ENCODE measurements at regions not wholly inside any gene's neighbourhood (a gene's known extent, or its start where the extent isn't known, plus 50 kb on each side); places are given as distances from the start of the nearest gene placed in this dataset.

- H3K36me3 ChIP-seq (ENCODE audit: insufficient read depth, low read length, poor library complexity, severe bottlenecking), result no peaks in the 10 kb centered on the region
- DNase-seq (ENCODE audit: low spot score), result no peak
- no peak for TF ChIP-seq EZH2 (IDR thresholded peaks at IDR 0.05; ENCODE audit: borderline replicate concordance, low read depth, low read length, poor library complexity, severe bottlenecking)
- TF ChIP-seq CTCF (conservative IDR thresholded peaks at IDR 0.05; ENCODE audit: low read depth, low read length), result no peak
- no peaks in the 10 kb centered on the region for H3K9me3 ChIP-seq (ENCODE audit: low read depth, low read length, poor library complexity, severe bottlenecking)
- BruUV-seq (replicated peaks), result no TSS peak
- intact Hi-C loops (cut with micrococcal nuclease; ENCODE audit: unreplicated experiment), result no loop called here
- ChIA-PET CTCF (no interaction called here), POLR2A (ENCODE audit: low non-redundant PET) (no interaction called here)
- peaks cover 19% of the 10 kb centered on the region for H3K27me3 ChIP-seq (replicated peaks; ENCODE audit: insufficient read depth, low read depth, low read length, poor library complexity)
- no peak overlapping the region for H3K27ac ChIP-seq (ENCODE audit: low read depth, low read length, poor library complexity, severe bottlenecking)
- no peaks in the 10 kb centered on the region for H3K4me1 ChIP-seq (ENCODE audit: insufficient read depth, low read length, poor library complexity, severe bottlenecking)
- H3K4me3 ChIP-seq (ENCODE audit: low read depth, low read length, poor library complexity, severe bottlenecking), result no peak overlapping the region
Observed at GRCh38 chr13:76009267-76009890, 373.2 kb downstream of the LMO7 start.

GRCh38 chr13:76004416-76004815 lies 368.3 kb downstream of the LMO7 start:
- ChIA-PET POLR2A (ENCODE audit: low non-redundant PET) (no interaction called here), CTCF (no interaction called here)
- BruUV-seq (replicated peaks), result no TSS peak
- no peak overlapping the region for H3K27ac ChIP-seq (ENCODE audit: low read depth, low read length, poor library complexity, severe bottlenecking)
- H3K9me3 ChIP-seq (ENCODE audit: low read depth, low read length, poor library complexity, severe bottlenecking), result no peaks in the 10 kb centered on the region
- H3K4me1 ChIP-seq (ENCODE audit: insufficient read depth, low read length, poor library complexity, severe bottlenecking), result no peaks in the 10 kb centered on the region
- no peaks in the 10 kb centered on the region for H3K36me3 ChIP-seq (ENCODE audit: insufficient read depth, low read length, poor library complexity, severe bottlenecking)
- H3K4me3 ChIP-seq (ENCODE audit: low read depth, low read length, poor library complexity, severe bottlenecking), result no peak overlapping the region
- intact Hi-C loops (cut with micrococcal nuclease; ENCODE audit: unreplicated experiment), result no loop called here
- DNase-seq (ENCODE audit: low spot score), result no peak
- TF ChIP-seq CTCF (conservative IDR thresholded peaks at IDR 0.05; ENCODE audit: low read depth, low read length) (no peak), EZH2 (IDR thresholded peaks at IDR 0.05; ENCODE audit: borderline replicate concordance, low read depth, low read length, poor library complexity, severe bottlenecking) (no peak)
- H3K27me3 ChIP-seq (replicated peaks; ENCODE audit: insufficient read depth, low read depth, low read length, poor library complexity), result peaks cover 25% of the 10 kb centered on the region

- H3K36me3 ChIP-seq (ENCODE audit: insufficient read depth, low read length, poor library complexity, severe bottlenecking), result no peaks in the 10 kb centered on the region
- intact Hi-C loops (cut with micrococcal nuclease; ENCODE audit: unreplicated experiment), result no loop called here
- H3K27me3 ChIP-seq (replicated peaks; ENCODE audit: insufficient read depth, low read depth, low read length, poor library complexity), result peaks cover 38% of the 10 kb centered on the region
- DNase-seq (ENCODE audit: low spot score), result no peak
- no peak overlapping the region for H3K27ac ChIP-seq (ENCODE audit: low read depth, low read length, poor library complexity, severe bottlenecking)
- TF ChIP-seq CTCF (conservative IDR thresholded peaks at IDR 0.05; ENCODE audit: low read depth, low read length) (no peak), EZH2 (IDR thresholded peaks at IDR 0.05; ENCODE audit: borderline replicate concordance, low read depth, low read length, poor library complexity, severe bottlenecking) (no peak)
- no peaks in the 10 kb centered on the region for H3K4me1 ChIP-seq (ENCODE audit: insufficient read depth, low read length, poor library complexity, severe bottlenecking)
- ChIA-PET CTCF (no interaction called here), POLR2A (ENCODE audit: low non-redundant PET) (no interaction called here)
- BruUV-seq (replicated peaks), result no TSS peak
- no peak overlapping the region for H3K4me3 ChIP-seq (ENCODE audit: low read depth, low read length, poor library complexity, severe bottlenecking)
- no peaks in the 10 kb centered on the region for H3K9me3 ChIP-seq (ENCODE audit: low read depth, low read length, poor library complexity, severe bottlenecking)
Observed at GRCh38 chr13:76000131-76000530, 364.0 kb downstream of the LMO7 start.

Measured in A673 (cell line).